ENCODE measurements at regions not wholly inside any gene's neighbourhood (a gene's known extent, or its start where the extent isn't known, plus 50 kb on each side); places are given as distances from the start of the nearest gene placed in this dataset.

- DNase-seq (ENCODE audit: low spot score) = no peak
Measured at GRCh38 chr11:41866525-41866924, 407.1 kb upstream of the LRRC4C start.

GRCh38 chr11:41868606-41869005 lies 409.2 kb upstream of the LRRC4C start:
- no peak for DNase-seq (ENCODE audit: low spot score)

- no peak for DNase-seq (ENCODE audit: low spot score)
Measured at GRCh38 chr11:41872426-41872825, 413.0 kb upstream of the LRRC4C start.

GRCh38 chr11:41872870-41873269 lies 413.4 kb upstream of the LRRC4C start:
- DNase-seq (ENCODE audit: low spot score) = no peak

GRCh38 chr11:41878095-41878494 lies 418.6 kb upstream of the LRRC4C start:
- no peak for DNase-seq (ENCODE audit: low spot score)

- DNase-seq (ENCODE audit: low spot score) = no peak
Measured at GRCh38 chr11:41879214-41879613, 419.8 kb upstream of the LRRC4C start.

- no peak for DNase-seq (ENCODE audit: low spot score)
Measured at GRCh38 chr11:41895081-41895480, 435.6 kb upstream of the LRRC4C start.

- no peak for DNase-seq (ENCODE audit: low spot score)
Measured at GRCh38 chr11:41897991-41898390, 438.5 kb upstream of the LRRC4C start.

GRCh38 chr11:41917900-41918299 lies 458.4 kb upstream of the LRRC4C start:
- DNase-seq (ENCODE audit: low spot score) = no peak

- no peak for DNase-seq (ENCODE audit: low spot score)
Measured at GRCh38 chr11:41920374-41920773, 460.9 kb upstream of the LRRC4C start.

- DNase-seq (ENCODE audit: low spot score) = no peak
Measured at GRCh38 chr11:41921746-41922390, 462.4 kb upstream of the LRRC4C start.

- no peak for DNase-seq (ENCODE audit: low spot score)
Measured at GRCh38 chr11:41926339-41926738, 466.9 kb upstream of the LRRC4C start.

GRCh38 chr11:41935241-41935640 lies 475.8 kb upstream of the LRRC4C start:
- DNase-seq (ENCODE audit: low spot score) = no peak

GRCh38 chr11:41935795-41936194 lies 476.3 kb upstream of the LRRC4C start:
- DNase-seq (ENCODE audit: low spot score) = no peak

- DNase-seq (ENCODE audit: low spot score) = no peak
Measured at GRCh38 chr11:41943656-41944055, 484.2 kb upstream of the LRRC4C start.

GRCh38 chr11:41947392-41947791 lies 487.9 kb upstream of the LRRC4C start:
- no peak for DNase-seq (ENCODE audit: low spot score)

GRCh38 chr11:41950470-41951143 lies 491.2 kb upstream of the LRRC4C start:
- no peak for DNase-seq (ENCODE audit: low spot score)

GRCh38 chr11:41954034-41954433 lies 494.6 kb upstream of the LRRC4C start:
- DNase-seq (ENCODE audit: low spot score) = no peak

GRCh38 chr11:41955066-41955465 lies 495.6 kb upstream of the LRRC4C start:
- no peak for DNase-seq (ENCODE audit: low spot score)

- no peak for DNase-seq (ENCODE audit: low spot score)
Measured at GRCh38 chr11:41955635-41956400, 496.4 kb upstream of the LRRC4C start.

GRCh38 chr11:41963406-41963805 lies 504.0 kb upstream of the LRRC4C start:
- DNase-seq (ENCODE audit: low spot score) = no peak

- DNase-seq (ENCODE audit: low spot score) = no peak
Measured at GRCh38 chr11:41970681-41971080, 511.2 kb upstream of the LRRC4C start.

GRCh38 chr11:41971592-41971991 lies 512.1 kb upstream of the LRRC4C start:
- no peak for DNase-seq (ENCODE audit: low spot score)
